ENCODE measurements at regions not wholly inside any gene's neighbourhood (a gene's known extent, or its start where the extent isn't known, plus 50 kb on each side); places are given as distances from the start of the nearest gene placed in this dataset.
A peak's percentile ranks its signal among the peaks of the same experiment; 100 is the strongest.

GRCh38 chr6:33963136-33963750, 159.4 kb upstream of the MLN start:
- DNase-seq, result peak in 1 of 2 donors; percentile 34
- Histone ChIP-seq H3K4me1 (no peaks in the 10 kb centered on the region), H3K27me3 (peaks cover 0 to 72% of the 10 kb centered on the region in 2 donors), H3K36me3 (no peaks in the 10 kb centered on the region), H3K9me3 (peaks cover 0 to 6% (median 5%) of the 10 kb centered on the region in 3 donors), H3K27ac (no peak overlapping the region), H3K4me3 (no peak overlapping the region)
- TF ChIP-seq CTCF (IDR thresholded peaks at IDR 0.05), result no peak
- intact Hi-C loops (cut with DNase I; ENCODE audit: low total_unique reads), result no loop called here

- intact Hi-C loops (cut with DNase I; ENCODE audit: low total_unique reads), result no loop called here
- no peak for TF ChIP-seq CTCF (IDR thresholded peaks at IDR 0.05)
- peak in 1 of 2 donors; percentile 16 for DNase-seq
Observed at GRCh38 chr6:33962246-33963027, 158.6 kb upstream of the MLN start.

GRCh38 chr6:33961691-33962090, 157.9 kb upstream of the MLN start:
- Histone ChIP-seq H3K4me1 (no peaks in the 10 kb centered on the region), H3K9me3 (peaks cover 0 to 6% (median 5%) of the 10 kb centered on the region in 3 donors), H3K27ac (no peak overlapping the region), H3K27me3 (peaks cover 0 to 71% of the 10 kb centered on the region in 2 donors), H3K36me3 (no peaks in the 10 kb centered on the region), H3K4me3 (no peak overlapping the region)
- TF ChIP-seq CTCF (IDR thresholded peaks at IDR 0.05), result no peak
- DNase-seq, result peak in 1 of 2 donors; percentile 24
- intact Hi-C loops (cut with DNase I; ENCODE audit: low total_unique reads), result no loop called here

More at GRCh38 chr6:33962246-33963027, 158.6 kb upstream of the MLN start:
- peaks cover 0 to 72% of the 10 kb centered on the region in 2 donors for H3K27me3 ChIP-seq
- no peak overlapping the region for H3K27ac ChIP-seq
- H3K36me3 ChIP-seq, result no peaks in the 10 kb centered on the region
- H3K4me1 ChIP-seq, result no peaks in the 10 kb centered on the region
- peaks cover 0 to 6% (median 5%) of the 10 kb centered on the region in 3 donors for H3K9me3 ChIP-seq
- no peak overlapping the region for H3K4me3 ChIP-seq

GRCh38 chr6:33960345-33961313, 156.8 kb upstream of the MLN start:
- intact Hi-C loops (cut with DNase I; ENCODE audit: low total_unique reads), result no loop called here
- peak in 1 of 2 donors; percentile 41 for DNase-seq

More at GRCh38 chr6:33960345-33961313, 156.8 kb upstream of the MLN start:
- Histone ChIP-seq H3K27me3 (peaks cover 0 to 63% of the 10 kb centered on the region in 2 donors), H3K27ac (no peak overlapping the region), H3K4me3 (no peak overlapping the region), H3K36me3 (no peaks in the 10 kb centered on the region), H3K9me3 (peaks cover 0 to 6% (median 5%) of the 10 kb centered on the region in 3 donors), H3K4me1 (no peaks in the 10 kb centered on the region)
- TF ChIP-seq CTCF (IDR thresholded peaks at IDR 0.05), result no peak
